ENCODE measurements at regions not wholly inside any gene's neighbourhood (a gene's known extent, or its start where the extent isn't known, plus 50 kb on each side); places are given as distances from the start of the nearest gene placed in this dataset.

GRCh38 chr12:102745971-102746600, 171.0 kb downstream of the PAH start:
- TF ChIP-seq CTCF (IDR thresholded peaks at IDR 0.05; ENCODE audit: low read depth, low read length) = no peak
- TF ChIP-seq MYC (IDR thresholded peaks at IDR 0.05; ENCODE audit: low read depth, low read length) = no peak
- TF ChIP-seq MAX (IDR thresholded peaks at IDR 0.05; ENCODE audit: low read depth, low read length) = no peak
- TF ChIP-seq POLR2A (IDR thresholded peaks at IDR 0.05; ENCODE audit: extremely low read depth, insufficient read length) = no peak
- H3K4me3 ChIP-seq (ENCODE audit: low read depth, low read length) = no peak overlapping the region
- no peak for DNase-seq (ENCODE audit: low read depth)

- no peak overlapping the region for H3K4me3 ChIP-seq (ENCODE audit: low read depth, low read length)
- no peak for DNase-seq (ENCODE audit: low read depth)
- TF ChIP-seq MAX (IDR thresholded peaks at IDR 0.05; ENCODE audit: low read depth, low read length) = no peak
- no peak for TF ChIP-seq MYC (IDR thresholded peaks at IDR 0.05; ENCODE audit: low read depth, low read length)
- TF ChIP-seq POLR2A (IDR thresholded peaks at IDR 0.05; ENCODE audit: extremely low read depth, insufficient read length) = no peak
- TF ChIP-seq CTCF (IDR thresholded peaks at IDR 0.05; ENCODE audit: low read depth, low read length) = no peak
Observed at GRCh38 chr12:102741196-102741595, 175.8 kb downstream of the PAH start.

- H3K4me3 ChIP-seq (ENCODE audit: low read depth, low read length) = no peak overlapping the region
- peak; percentile 45 for DNase-seq (ENCODE audit: low read depth)
- TF ChIP-seq CTCF (IDR thresholded peaks at IDR 0.05; ENCODE audit: low read depth, low read length) = peak; percentile 2
- no peak for TF ChIP-seq POLR2A (IDR thresholded peaks at IDR 0.05; ENCODE audit: extremely low read depth, insufficient read length)
- no peak for TF ChIP-seq MYC (IDR thresholded peaks at IDR 0.05; ENCODE audit: low read depth, low read length)
Observed at GRCh38 chr12:102740141-102740955, 176.7 kb downstream of the PAH start.

GRCh38 chr12:102736328-102736727, 180.7 kb downstream of the PAH start:
- no peak overlapping the region for H3K4me3 ChIP-seq (ENCODE audit: low read depth, low read length)
- no peak for TF ChIP-seq POLR2A (IDR thresholded peaks at IDR 0.05; ENCODE audit: extremely low read depth, insufficient read length)
- no peak for TF ChIP-seq MYC (IDR thresholded peaks at IDR 0.05; ENCODE audit: low read depth, low read length)
- TF ChIP-seq MAX (IDR thresholded peaks at IDR 0.05; ENCODE audit: low read depth, low read length) = no peak
- TF ChIP-seq CTCF (IDR thresholded peaks at IDR 0.05; ENCODE audit: low read depth, low read length) = no peak
- no peak for DNase-seq (ENCODE audit: low read depth)

DNA sequence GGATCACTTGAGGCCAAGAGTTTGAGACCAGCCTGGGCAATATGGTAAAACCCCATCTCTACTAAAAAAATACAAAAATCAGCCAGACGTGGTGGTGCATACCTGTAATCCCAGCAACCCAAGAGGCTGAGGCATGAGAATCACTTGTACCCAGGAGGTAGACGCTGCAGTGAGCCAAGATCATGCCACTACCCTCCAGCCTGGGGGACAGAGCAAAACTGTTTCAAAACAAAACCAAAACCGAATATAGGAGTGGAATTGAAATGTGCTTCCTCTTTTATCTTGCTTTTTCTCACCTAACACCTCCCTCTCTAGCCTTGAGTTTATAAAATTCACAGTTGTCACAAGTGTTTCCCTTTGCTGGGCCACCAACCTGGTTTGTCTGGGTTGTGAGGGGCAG, 181.9 kb downstream of the PAH start:
- TF ChIP-seq POLR2A (IDR thresholded peaks at IDR 0.05; ENCODE audit: extremely low read depth, insufficient read length) (no peak), MYC (IDR thresholded peaks at IDR 0.05; ENCODE audit: low read depth, low read length) (no peak), CTCF (IDR thresholded peaks at IDR 0.05; ENCODE audit: low read depth, low read length) (no peak), MAX (IDR thresholded peaks at IDR 0.05; ENCODE audit: low read depth, low read length) (no peak)
- DNase-seq (ENCODE audit: low read depth) = peak; percentile 6
- no peak overlapping the region for H3K4me3 ChIP-seq (ENCODE audit: low read depth, low read length)

All from NB4 (cell line).